ENCODE measurements at regions not wholly inside any gene's neighbourhood (a gene's known extent, or its start where the extent isn't known, plus 50 kb on each side); places are given as distances from the start of the nearest gene placed in this dataset.

DNA sequence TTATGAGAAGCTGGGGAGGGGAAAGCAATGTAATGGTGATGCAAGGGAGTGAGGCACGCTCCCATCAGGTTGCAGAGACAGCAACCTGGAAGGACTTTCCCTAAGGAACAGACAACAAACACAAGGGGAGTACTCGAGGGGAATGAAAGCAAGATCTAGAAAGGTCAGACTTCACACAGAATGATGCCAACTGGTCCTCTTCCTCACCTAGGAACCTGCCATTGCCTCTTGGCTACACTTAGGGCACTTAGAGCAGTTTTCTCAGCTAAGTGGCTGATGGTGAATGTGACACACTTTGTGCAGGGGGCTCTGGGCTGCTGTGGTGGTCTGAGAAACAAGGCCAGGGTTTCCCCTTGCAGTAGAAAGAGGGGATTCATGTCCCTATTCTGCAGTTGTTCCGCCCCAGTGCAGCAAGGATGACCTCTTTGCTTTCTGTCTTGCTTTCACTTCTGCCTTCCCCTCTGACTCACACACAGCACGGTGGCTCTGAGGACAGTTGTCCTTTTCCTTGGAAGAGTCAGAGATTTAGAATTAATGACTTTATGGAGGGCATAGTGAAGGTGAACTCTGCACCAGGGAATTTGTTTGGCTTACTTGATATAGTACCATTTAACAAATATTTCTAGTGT is 394.0 kb upstream of the KLF4 start:
- Mint-ChIP-seq H3K27ac (no peak overlapping the region), H3K4me3 (no peak overlapping the region), H3K36me3 (no peaks in the 10 kb centered on the region), H3K27me3 (no peaks in the 10 kb centered on the region), H3K9me3 (peaks cover 1% of the 10 kb centered on the region), H3K4me1 (no peaks in the 10 kb centered on the region)
- DNase-seq, result no peak
- CTCF ChIA-PET, result no interaction called here

DNA sequence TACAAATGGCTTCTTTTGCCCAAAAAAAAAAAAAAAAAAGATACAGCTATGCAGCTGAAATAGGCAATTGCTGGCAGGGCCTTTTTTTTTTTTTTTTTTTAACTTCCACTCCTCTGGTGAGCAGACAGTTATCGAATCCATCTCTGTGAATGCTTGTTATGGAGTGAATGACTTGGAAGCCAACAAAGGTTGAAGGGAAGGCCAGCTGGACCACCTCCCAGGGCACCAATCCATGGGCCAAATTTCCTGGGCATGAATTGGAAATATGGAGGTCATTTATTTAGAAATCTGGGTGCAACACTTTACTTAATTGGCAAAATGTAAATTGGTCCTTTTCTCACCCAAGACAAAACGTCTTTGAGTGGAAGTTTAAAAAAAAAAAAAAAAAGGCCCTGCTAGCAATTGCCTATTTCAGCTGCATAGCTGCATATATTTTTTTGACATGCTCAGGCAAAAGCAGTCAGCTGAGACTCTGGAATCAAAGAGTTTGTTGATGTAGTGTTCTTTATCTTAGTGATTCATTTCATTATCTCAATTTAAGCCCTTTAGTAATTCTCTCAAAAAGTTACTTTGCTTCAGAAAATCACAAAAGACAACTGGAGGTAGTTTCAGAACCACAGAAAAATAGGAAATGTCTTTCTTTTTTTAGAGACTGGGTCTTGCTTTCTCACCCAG is 392.2 kb upstream of the KLF4 start:
- no peaks in the 10 kb centered on the region for H3K36me3 Mint-ChIP-seq

DNA sequence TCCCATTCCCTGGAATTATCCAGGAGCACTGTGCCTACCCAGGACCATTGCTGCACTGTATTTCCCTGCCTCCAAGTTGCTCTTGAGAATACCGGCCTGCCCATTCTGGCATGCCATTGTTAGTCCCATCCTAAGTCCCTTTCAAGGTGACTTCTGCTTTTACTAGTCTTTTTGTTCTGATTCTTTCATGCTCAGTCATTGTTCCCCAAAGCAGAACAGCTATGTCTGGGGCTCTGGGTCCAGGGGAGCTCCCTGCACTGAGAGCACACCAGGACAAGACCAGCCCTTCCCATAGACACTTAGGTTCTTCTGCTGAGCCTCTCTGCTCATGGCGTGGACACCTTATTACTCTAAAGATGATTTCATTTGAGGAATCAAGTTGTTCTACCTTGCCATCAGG is 388.9 kb upstream of the KLF4 start:
- H3K4me1 Mint-ChIP-seq, result no peaks in the 10 kb centered on the region
- no peaks in the 10 kb centered on the region for H3K27me3 Mint-ChIP-seq
- no peak overlapping the region for H3K4me3 Mint-ChIP-seq
- DNase-seq, result no peak
- H3K9me3 Mint-ChIP-seq, result peaks cover 1% of the 10 kb centered on the region
- CTCF ChIA-PET, result no interaction called here
- H3K27ac Mint-ChIP-seq, result no peak overlapping the region
- H3K36me3 Mint-ChIP-seq, result no peaks in the 10 kb centered on the region

More for the DNA sequence above, 392.2 kb upstream of the KLF4 start:
- H3K9me3 Mint-ChIP-seq, result peaks cover 1% of the 10 kb centered on the region
- H3K4me3 Mint-ChIP-seq, result no peak overlapping the region
- H3K27me3 Mint-ChIP-seq, result no peaks in the 10 kb centered on the region
- H3K27ac Mint-ChIP-seq, result no peak overlapping the region
- CTCF ChIA-PET, result no interaction called here
- no peaks in the 10 kb centered on the region for H3K4me1 Mint-ChIP-seq
- no peak for DNase-seq

DNA sequence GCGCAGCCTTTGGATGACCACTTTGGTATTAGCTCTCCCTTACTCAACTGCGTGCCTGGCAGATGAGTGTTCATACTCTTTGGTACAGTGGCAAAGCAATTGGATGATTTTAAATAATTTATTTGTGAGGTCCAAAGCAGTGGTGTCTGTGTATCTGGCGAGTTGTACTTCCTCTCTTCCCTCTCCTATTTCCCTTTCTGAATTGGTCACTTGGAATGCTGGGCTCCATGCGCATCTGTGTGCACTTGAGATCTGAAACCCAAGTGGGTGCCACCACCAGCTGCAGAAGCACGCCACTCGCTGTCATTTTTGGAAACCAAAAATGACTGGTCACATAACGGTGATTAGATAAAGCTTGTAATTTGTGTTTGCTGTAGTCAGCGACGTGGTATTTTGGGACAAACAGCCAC is 386.0 kb upstream of the KLF4 start:
- DNase-seq, result no peak
- CTCF ChIA-PET, result no interaction called here
- Mint-ChIP-seq H3K9me3 (peaks cover 1% of the 10 kb centered on the region), H3K36me3 (no peaks in the 10 kb centered on the region), H3K4me1 (no peaks in the 10 kb centered on the region), H3K27me3 (no peaks in the 10 kb centered on the region), H3K4me3 (no peak overlapping the region), H3K27ac (no peak overlapping the region)

DNA sequence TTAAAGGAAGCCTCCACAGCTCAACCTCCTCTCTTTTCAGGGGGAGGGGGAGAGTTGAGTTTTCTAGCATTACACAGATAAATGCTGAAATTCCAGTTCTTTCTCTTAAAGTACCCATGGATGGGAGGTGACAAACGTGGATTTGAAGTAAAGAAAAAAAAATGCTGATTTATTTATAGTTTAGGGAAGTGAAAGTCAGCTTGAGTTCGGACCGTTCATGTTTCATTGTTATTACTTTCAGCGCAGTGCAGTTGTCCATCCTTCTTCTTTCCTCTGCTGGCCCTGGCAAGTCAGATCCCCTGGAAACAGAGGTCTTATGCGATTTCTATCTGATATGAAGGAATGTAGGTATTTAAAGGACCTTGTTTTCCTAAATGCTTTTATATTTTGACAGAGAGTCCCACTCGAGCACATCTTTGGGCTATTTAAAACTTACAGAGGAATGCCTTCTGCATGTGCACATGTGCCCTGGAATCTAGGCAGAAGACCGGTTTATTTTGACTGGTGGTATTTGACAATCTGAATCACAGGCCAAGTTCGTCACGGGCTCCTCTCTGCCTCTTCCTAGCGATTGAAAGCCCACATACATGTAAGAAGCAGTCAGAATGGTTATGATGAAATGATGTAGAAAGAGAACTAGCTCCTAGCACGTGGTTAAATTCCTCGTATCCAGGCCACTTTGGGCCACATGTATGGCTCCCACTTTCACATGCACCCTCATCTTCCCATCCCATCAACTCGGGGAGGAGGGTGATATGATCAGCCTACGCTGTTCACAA is 385.2 kb upstream of the KLF4 start:
- Mint-ChIP-seq H3K27ac (no peak overlapping the region), H3K4me3 (no peak overlapping the region), H3K4me1 (no peaks in the 10 kb centered on the region), H3K27me3 (no peaks in the 10 kb centered on the region), H3K36me3 (no peaks in the 10 kb centered on the region), H3K9me3 (peaks cover 1% of the 10 kb centered on the region)
- DNase-seq, result no peak
- CTCF ChIA-PET, result no interaction called here

DNA sequence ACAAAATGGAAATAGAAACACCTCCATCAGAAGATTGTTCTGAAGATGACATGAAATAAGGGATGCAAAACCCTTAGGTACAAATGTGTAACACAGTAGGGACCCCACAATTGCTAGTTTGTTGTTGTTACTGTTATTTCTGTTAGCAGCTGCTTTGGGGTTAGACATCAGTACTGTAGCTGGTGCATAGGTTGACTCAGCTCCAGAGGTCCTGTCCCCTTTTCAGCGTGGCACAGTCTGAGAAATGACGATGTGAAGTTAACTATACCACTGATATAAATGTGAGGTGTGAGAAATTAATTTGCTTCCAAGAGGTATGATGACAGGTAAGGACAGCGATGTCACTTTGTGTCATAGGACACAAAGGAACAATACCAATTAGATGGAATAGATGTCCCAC is 384.6 kb upstream of the KLF4 start:
- Mint-ChIP-seq H3K36me3 (no peaks in the 10 kb centered on the region), H3K4me1 (no peaks in the 10 kb centered on the region), H3K9me3 (peaks cover under 1% of the 10 kb centered on the region), H3K27me3 (no peaks in the 10 kb centered on the region), H3K27ac (no peak overlapping the region), H3K4me3 (no peak overlapping the region)
- no peak for DNase-seq
- CTCF ChIA-PET, result no interaction called here

DNA sequence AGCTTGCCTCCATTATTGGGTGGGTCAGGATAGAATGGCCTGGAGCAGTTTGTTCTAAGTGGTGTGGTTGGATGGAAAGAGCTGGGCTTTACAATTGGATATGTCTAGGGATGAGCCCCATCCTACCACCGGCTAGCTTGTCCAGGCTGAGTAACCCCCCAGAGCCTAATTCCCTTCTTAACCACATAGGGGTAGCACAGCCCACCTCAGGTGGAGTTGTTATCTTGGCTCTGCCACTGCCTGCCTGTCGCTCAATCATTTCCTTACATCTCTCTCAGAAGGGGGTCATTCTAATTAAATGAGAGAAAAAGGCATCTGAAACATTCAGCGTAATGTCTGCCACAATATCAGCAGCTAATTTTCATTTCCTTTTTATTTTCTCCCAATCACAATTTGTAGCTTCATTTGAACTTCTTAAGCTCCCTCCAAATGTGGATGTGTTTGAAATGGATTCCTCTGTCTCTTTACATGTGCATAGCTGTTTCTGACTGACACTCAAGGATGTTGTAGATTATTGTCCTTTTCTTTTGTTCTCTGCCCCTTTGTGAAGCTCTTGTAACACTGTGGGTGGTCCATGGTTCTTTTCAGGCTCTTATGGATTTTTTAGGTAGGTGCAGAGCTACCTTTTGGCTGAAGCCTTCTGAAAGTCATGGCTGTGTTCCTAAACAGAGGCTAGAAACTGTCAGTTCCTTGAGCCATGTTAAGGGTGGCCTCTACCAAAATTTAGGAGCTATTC is 383.1 kb upstream of the KLF4 start:
- DNase-seq, result no peak
- H3K4me3 Mint-ChIP-seq, result no peak overlapping the region
- H3K4me1 Mint-ChIP-seq, result no peaks in the 10 kb centered on the region
- H3K27ac Mint-ChIP-seq, result no peak overlapping the region
- H3K27me3 Mint-ChIP-seq, result no peaks in the 10 kb centered on the region
- no peaks in the 10 kb centered on the region for H3K9me3 Mint-ChIP-seq
- H3K36me3 Mint-ChIP-seq, result no peaks in the 10 kb centered on the region
- CTCF ChIA-PET, result interaction anchor here (0.7 kb wide), 1 partner anchor 17 kb away, joined by 3 read pairs; no protein-coding TSS in a partner anchor

DNA sequence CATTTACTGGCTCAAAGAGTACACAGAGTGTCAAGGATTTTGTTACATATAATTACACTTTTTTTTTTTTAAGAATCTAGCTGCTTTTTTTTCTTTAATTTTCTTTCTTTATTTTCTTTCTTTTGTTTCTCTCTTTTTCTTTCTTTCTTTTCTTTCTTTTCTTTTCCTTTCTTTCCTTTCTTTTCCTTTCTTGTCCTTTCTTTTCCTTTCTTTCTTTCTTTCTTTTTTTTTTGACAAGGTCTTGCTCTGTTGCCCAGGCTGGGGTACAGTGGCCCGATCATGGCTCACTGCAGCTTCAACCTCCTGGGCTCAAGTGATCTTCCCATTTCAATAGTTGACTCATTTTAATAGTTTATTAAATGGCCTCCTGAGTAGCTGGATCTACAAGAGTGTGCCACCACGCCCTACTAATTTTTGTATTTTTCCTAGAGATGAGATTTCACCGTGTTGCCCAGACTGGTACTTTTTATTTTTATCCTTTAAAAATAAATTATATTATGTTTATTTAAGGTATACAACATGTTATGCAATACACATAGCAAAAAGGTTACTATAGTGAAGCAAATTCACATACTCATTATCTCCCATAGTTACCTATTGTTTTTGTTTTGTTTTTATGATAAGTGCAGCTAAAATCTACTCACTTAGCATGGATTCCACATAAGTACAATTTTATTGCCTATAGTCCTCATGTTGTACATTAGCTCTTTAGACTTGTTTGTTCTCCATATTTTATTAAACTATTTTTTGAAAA is 381.5 kb upstream of the KLF4 start:
- H3K4me1 Mint-ChIP-seq, result no peaks in the 10 kb centered on the region
- CTCF ChIA-PET, result no interaction called here

DNA sequence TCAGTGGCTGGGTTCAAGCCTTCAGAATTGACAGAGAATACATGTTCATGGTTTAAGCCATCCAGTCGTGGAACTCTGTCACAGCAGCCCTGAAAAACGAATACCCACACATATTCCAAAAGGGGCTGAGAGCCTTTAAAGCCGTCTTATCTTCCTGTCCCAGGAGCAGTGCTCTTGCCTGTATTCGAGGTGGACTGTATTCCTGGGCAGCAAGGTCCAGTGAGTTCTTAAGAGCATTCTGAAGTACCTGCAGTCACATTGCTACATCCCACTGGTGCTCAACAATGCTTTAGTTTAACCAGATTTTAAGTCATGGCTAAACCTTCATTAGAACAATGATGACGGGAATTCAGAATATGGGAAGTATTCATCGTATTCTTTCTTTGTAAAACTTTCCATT is 380.7 kb upstream of the KLF4 start:
- no peak for DNase-seq
- H3K27ac Mint-ChIP-seq, result no peak overlapping the region
- H3K4me1 Mint-ChIP-seq, result no peaks in the 10 kb centered on the region
- CTCF ChIA-PET, result no interaction called here
- H3K4me3 Mint-ChIP-seq, result no peak overlapping the region
- no peaks in the 10 kb centered on the region for H3K27me3 Mint-ChIP-seq
- H3K36me3 Mint-ChIP-seq, result no peaks in the 10 kb centered on the region
- H3K9me3 Mint-ChIP-seq, result peaks cover 2% of the 10 kb centered on the region

More for the DNA sequence above, 381.5 kb upstream of the KLF4 start:
- no peaks in the 10 kb centered on the region for H3K36me3 Mint-ChIP-seq
- no peak overlapping the region for H3K4me3 Mint-ChIP-seq
- no peak overlapping the region for H3K27ac Mint-ChIP-seq
- no peaks in the 10 kb centered on the region for H3K27me3 Mint-ChIP-seq
- DNase-seq, result no peak
- peaks cover 2% of the 10 kb centered on the region for H3K9me3 Mint-ChIP-seq

DNA sequence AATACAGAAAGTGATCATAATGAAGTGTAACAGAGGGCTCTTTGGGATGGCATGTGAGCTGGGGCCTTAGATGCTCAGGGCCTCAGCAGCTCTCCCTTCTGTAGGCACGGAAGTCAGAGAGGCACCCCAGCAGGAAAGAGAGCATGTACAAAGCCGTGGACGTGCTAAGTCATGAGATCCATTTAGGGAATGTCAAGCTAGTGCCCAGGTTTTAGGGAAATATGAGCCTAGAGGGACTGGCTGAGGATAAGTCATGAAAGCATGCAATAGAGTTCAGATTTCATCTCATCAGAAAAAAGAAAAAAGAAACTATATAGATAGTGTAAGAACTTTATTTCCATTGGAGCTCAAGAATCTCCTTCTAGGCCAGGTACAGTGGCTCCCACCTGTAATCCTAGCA is 379.5 kb upstream of the KLF4 start:
- CTCF ChIA-PET, result no interaction called here
- Mint-ChIP-seq H3K27me3 (no peaks in the 10 kb centered on the region), H3K27ac (no peak overlapping the region), H3K36me3 (no peaks in the 10 kb centered on the region), H3K9me3 (peaks cover 2% of the 10 kb centered on the region), H3K4me3 (no peak overlapping the region), H3K4me1 (no peaks in the 10 kb centered on the region)
- DNase-seq, result no peak

DNA sequence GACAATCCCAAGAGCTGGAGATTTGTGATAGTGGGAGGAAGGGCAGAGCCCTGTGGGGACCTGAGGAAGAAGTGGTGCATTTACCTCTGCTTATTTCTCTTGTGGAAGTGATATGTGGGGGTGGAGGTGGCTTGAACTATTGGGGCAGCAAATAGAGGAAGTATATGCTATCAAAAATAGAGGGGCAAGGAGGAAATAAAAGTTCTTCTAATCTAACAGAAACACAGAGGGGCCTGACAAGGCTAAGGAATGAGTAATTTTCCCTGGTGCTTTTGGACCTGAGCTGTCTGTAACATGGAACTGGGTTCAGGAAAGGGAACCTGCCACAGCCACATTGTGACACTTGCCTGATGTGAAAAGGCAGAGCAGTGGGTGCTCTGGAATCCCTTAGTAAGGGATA is 378.6 kb upstream of the KLF4 start:
- Mint-ChIP-seq H3K27ac (no peak overlapping the region), H3K27me3 (no peaks in the 10 kb centered on the region), H3K9me3 (peaks cover 2% of the 10 kb centered on the region), H3K4me1 (no peaks in the 10 kb centered on the region), H3K36me3 (no peaks in the 10 kb centered on the region), H3K4me3 (no peak overlapping the region)
- DNase-seq, result no peak
- CTCF ChIA-PET, result no interaction called here

DNA sequence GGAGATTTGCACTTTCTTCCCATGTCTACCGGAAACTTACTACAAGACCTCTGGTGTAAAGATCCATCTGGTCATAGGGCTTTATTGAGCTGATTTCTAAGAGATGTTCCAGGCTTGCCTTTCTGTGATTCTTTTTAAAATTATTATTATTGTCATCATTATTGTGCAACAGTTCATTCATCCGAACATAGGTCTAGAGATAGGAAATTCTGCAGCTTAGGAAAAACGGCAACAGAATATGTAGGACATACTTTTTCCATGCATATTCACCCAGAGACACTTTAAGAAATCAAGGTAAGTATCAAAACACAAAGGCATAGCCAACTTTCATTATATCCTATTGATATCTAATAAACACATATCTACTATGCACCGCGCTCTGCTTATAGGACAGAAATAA is 378.2 kb upstream of the KLF4 start:
- CTCF ChIA-PET, result no interaction called here
- H3K4me3 Mint-ChIP-seq, result no peak overlapping the region
- H3K9me3 Mint-ChIP-seq, result peaks cover 2% of the 10 kb centered on the region
- no peak for DNase-seq
- H3K27me3 Mint-ChIP-seq, result no peaks in the 10 kb centered on the region
- H3K36me3 Mint-ChIP-seq, result no peaks in the 10 kb centered on the region
- no peaks in the 10 kb centered on the region for H3K4me1 Mint-ChIP-seq
- H3K27ac Mint-ChIP-seq, result no peak overlapping the region

DNA sequence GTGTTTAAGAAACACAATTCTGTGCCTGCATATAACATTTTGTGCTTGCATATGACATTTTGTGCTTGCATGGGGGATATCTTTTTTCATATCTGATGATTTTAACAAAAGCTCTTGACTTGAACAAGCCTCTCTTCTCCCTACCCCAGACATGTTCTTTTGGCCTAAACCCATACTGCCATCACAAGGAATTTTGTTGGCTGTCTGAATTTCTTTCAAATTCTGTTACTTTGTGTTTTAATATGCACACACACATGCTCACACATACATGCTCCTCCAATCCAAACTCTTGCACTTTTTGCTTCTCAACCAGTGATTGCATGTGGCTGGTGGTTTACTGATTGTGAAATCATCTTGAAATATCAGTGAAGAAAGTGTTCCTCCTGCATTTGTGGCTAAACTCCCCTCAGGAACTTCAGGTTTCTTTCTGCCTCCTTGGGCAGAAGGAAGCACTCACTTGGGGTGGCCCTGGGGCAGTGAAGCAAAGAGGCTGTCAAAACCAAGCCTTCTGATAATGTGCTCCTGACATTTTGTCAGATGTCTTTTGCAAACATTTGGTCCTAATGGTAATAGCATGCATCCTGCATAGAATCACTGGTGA is 377.2 kb upstream of the KLF4 start:
- Mint-ChIP-seq H3K27ac (no peak overlapping the region), H3K9me3 (peaks cover 2% of the 10 kb centered on the region), H3K36me3 (no peaks in the 10 kb centered on the region), H3K27me3 (no peaks in the 10 kb centered on the region), H3K4me3 (no peak overlapping the region), H3K4me1 (no peaks in the 10 kb centered on the region)
- CTCF ChIA-PET, result no interaction called here
- DNase-seq, result no peak

DNA sequence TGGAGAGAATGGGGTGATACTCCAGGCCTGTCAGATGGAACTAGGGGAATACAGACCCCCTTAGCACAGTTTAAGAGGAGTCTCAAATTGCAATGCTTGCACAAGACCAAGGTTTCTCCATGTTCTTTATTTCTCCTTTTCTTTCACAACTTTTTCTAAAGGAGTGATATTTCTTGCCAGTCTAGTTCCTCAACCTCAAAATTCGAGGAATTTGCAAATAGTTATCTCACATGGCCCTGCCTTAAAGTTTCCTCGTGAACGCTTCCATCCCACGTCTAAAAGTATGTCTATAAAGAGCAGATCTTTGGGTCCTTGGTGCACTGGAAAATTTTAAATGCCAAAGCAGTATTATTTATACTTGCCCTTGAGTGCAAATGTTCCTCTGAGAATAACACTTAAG is 373.8 kb upstream of the KLF4 start:
- H3K4me3 Mint-ChIP-seq, result no peak overlapping the region
- DNase-seq, result no peak
- no peak overlapping the region for H3K27ac Mint-ChIP-seq
- H3K4me1 Mint-ChIP-seq, result no peaks in the 10 kb centered on the region
- no peaks in the 10 kb centered on the region for H3K27me3 Mint-ChIP-seq
- peaks cover 2% of the 10 kb centered on the region for H3K9me3 Mint-ChIP-seq
- H3K36me3 Mint-ChIP-seq, result no peaks in the 10 kb centered on the region
- CTCF ChIA-PET, result no interaction called here
